Activated B cell treated with CpG ODN at 0.5 μM for 24 hours (primary cell): ENCODE measurements at regions not wholly inside any gene's neighbourhood (a gene's known extent, or its start where the extent isn't known, plus 50 kb on each side); places are given as distances from the start of the nearest gene placed in this dataset.
"Not testable (repeated sequence)": the region's sequence is repeated elsewhere in the genome, so short reads cannot be mapped to it uniquely, and the experiment has no call there.

Experiments used
- ATAC-seq: fragments of 200-7000 bp; cut with Tn5 transposase; one replicate; pipeline ENCODE4 v1.10.0; 2021; ENCODE audit warnings: low read depth, mild to moderate bottlenecking, moderate library complexity
- CTCF ChIA-PET: fragments of 350-600 bp; sonication (Branson Sonifier 250); formaldehyde crosslinking; loops from one replicate; lab custom pipeline; 2021; ENCODE audit warnings: antibody characterized with exemption; lab: Charles Lee
- POLR2A ChIA-PET: fragments of 350-600 bp; sonication (Branson Sonifier 250); formaldehyde crosslinking; loops from one replicate; lab custom pipeline; 2021; ENCODE audit warnings: antibody characterized with exemption; lab: Charles Lee
- DNase-seq: peaks from one replicate; pipeline ENCODE4 v3.0.0; 2022
- H3K27ac Mint-ChIP-seq: one replicate; pipeline ENCODE4 v1.8.0; 2020; ENCODE audit warnings: mixed read lengths
- H3K27me3 Mint-ChIP-seq: one replicate; pipeline ENCODE4 v1.8.0; 2021; ENCODE audit warnings: mixed read lengths
- H3K36me3 Mint-ChIP-seq: one replicate; pipeline ENCODE4 v1.8.0; 2021; ENCODE audit warnings: low read depth, mixed read lengths
- H3K4me1 Mint-ChIP-seq: one replicate; pipeline ENCODE4 v1.8.0; 2021; ENCODE audit warnings: mixed read lengths
- H3K4me3 Mint-ChIP-seq: one replicate; pipeline ENCODE4 v1.8.0; 2020; ENCODE audit warnings: mild to moderate bottlenecking, mixed read lengths
- H3K9me3 Mint-ChIP-seq: one replicate; pipeline ENCODE4 v1.8.0; 2020; ENCODE audit warnings: mixed read lengths
- intact Hi-C: fragments of 100-400 bp; cut with micrococcal nuclease; formaldehyde crosslinking; loops from one replicate; pipeline ENCODE4 v1.15.1; 2024
- TF ChIP-seq, protein P1 (sequence below): fragments of 200-600 bp; IDR thresholded peaks from one replicate; pipeline ENCODE4 v1.8.0; 2022; ENCODE audit warnings: antibody characterized with exemption, mild to moderate bottlenecking

DNA sequence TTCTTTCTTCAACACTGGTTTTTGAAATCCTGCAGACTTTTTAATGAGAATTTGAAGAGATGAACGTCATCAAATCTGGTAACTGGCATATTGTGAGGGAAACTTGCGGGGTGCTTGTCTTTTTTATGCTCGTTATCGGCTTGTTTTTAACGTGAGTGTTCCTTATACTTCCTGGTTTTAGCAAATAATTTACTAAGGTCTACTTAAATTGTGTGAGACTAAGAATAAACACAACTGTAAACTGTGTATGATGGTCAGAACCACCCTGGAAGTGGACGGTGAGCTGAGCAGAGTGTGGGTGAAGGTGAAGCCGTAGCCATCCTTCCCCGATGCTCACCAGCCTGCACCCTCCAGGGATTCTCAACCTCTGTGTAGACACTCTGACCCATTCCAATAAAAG is 82.3 kb upstream of the CDC42EP3 start:
- TF ChIP-seq, protein P1, sequence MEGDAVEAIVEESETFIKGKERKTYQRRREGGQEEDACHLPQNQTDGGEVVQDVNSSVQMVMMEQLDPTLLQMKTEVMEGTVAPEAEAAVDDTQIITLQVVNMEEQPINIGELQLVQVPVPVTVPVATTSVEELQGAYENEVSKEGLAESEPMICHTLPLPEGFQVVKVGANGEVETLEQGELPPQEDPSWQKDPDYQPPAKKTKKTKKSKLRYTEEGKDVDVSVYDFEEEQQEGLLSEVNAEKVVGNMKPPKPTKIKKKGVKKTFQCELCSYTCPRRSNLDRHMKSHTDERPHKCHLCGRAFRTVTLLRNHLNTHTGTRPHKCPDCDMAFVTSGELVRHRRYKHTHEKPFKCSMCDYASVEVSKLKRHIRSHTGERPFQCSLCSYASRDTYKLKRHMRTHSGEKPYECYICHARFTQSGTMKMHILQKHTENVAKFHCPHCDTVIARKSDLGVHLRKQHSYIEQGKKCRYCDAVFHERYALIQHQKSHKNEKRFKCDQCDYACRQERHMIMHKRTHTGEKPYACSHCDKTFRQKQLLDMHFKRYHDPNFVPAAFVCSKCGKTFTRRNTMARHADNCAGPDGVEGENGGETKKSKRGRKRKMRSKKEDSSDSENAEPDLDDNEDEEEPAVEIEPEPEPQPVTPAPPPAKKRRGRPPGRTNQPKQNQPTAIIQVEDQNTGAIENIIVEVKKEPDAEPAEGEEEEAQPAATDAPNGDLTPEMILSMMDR, result no peak
- DNase-seq (no peak), ATAC-seq (no peak)
- no peaks in the 10 kb centered on the region for H3K4me1 Mint-ChIP-seq
- peaks cover 2% of the 10 kb centered on the region for H3K9me3 Mint-ChIP-seq
- no peak overlapping the region for H3K4me3 Mint-ChIP-seq
- CTCF ChIA-PET, result no interaction called here
- POLR2A ChIA-PET, result no interaction called here
- H3K36me3 Mint-ChIP-seq, result no peaks in the 10 kb centered on the region
- no peaks in the 10 kb centered on the region for H3K27me3 Mint-ChIP-seq
- no peak overlapping the region for H3K27ac Mint-ChIP-seq
- intact Hi-C loops, result no loop called here

DNA sequence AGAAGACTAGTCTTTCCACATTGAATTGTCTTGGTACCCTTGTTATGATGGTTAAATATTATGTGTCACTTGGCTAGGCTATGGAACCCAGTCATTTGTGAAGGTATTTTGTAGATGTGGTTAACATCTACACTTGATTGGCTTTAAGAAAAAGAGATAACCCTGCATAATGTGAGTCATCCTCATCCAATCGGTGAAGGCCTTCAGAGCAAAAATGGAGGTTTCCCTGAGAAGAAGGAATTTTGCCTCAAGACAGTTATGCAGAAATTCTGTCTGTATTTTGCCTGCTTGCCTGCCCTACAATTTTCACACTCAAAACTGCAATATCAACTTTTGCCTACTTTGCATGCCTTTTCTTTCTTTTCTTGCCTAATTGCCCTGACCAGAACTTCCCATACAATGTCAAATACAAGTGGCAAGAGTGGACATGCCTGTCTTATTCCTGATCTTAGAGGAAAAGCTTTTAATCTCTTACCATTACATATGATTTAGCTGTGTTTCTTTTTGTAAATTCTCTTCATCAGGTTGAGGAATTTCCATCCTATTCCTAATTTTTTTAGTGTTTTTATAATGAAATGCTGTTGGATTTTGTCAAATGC is 84.6 kb upstream of the CDC42EP3 start:
- H3K4me1 Mint-ChIP-seq, H3K9me3 Mint-ChIP-seq, H3K36me3 Mint-ChIP-seq, DNase-seq, H3K27me3 Mint-ChIP-seq, intact Hi-C loops, ATAC-seq, H3K27ac Mint-ChIP-seq, CTCF ChIA-PET, POLR2A ChIA-PET, H3K4me3 Mint-ChIP-seq: not testable (repeated sequence)

DNA sequence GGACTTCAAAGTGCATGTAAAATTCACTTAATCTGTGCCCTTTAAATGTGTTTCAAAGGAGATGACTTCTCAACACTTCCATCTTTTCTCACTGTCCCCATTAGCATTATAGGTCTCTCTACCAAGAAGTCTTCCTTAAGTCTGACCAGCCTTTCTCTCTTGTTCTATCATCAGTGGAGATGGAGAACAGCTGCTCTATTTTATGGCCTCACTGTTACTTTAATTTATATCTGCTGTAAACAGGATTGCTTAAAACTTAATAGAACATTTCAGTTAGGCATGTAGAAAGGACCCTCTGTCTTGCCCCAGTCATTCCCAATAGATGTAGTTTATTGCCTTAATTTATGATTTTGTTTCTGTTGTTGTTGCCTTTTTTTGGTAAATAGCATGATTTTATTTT is 86.0 kb upstream of the CDC42EP3 start:
- H3K4me1 Mint-ChIP-seq, H3K27ac Mint-ChIP-seq, CTCF ChIA-PET, ATAC-seq, H3K4me3 Mint-ChIP-seq, H3K36me3 Mint-ChIP-seq, POLR2A ChIA-PET, H3K9me3 Mint-ChIP-seq, H3K27me3 Mint-ChIP-seq, DNase-seq, intact Hi-C loops: not testable (repeated sequence)

DNA sequence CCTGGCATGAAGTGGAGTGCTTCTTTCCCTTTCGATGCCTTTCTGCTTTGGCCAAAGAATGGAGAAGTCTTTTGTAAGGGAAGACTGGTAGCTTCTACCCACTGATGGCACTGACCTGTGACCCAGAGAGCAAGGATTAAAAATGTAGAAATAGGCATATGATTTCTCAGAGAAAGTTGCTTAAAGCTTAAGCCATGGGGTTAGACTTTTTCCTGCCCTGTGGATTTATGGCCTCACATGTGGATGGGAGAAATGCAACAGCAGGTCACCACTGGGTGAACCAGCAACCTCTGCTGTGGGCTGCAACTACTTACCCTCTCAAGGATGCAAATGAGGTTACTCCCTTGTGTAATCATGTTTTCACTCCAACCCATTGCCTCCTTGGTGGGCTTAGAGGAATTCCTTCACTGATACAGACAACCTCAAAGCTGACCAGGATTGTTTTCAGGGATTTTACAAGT is 86.7 kb upstream of the CDC42EP3 start:
- H3K4me3 Mint-ChIP-seq, H3K27ac Mint-ChIP-seq, ATAC-seq: not testable (repeated sequence)

DNA sequence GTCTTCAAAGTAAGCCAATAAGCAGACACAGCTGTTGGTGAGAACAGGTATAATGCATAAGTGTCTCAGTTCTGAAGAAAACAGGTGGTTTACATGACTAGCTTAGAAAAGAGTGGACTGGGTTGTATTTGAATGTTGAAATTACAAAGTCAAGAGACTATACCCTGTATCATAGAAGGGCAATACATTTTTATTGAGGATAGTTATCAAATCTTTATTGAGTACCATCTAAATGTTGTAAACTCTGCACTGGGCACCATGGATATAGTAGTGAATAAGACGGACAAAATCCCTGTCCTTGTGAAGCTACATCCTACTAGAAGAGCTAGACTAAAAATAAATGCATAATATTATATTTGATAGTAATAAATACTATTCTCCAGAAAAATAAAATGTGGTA is 88.5 kb upstream of the CDC42EP3 start:
- POLR2A ChIA-PET, H3K27ac Mint-ChIP-seq, H3K27me3 Mint-ChIP-seq, H3K9me3 Mint-ChIP-seq, intact Hi-C loops, DNase-seq, CTCF ChIA-PET, H3K4me3 Mint-ChIP-seq, H3K4me1 Mint-ChIP-seq, ATAC-seq, H3K36me3 Mint-ChIP-seq: not testable (repeated sequence)

More for the DNA sequence above, 86.7 kb upstream of the CDC42EP3 start:
- H3K36me3 Mint-ChIP-seq, DNase-seq, H3K27me3 Mint-ChIP-seq, CTCF ChIA-PET, H3K9me3 Mint-ChIP-seq, H3K4me1 Mint-ChIP-seq, POLR2A ChIA-PET, intact Hi-C loops: not testable (repeated sequence)

DNA sequence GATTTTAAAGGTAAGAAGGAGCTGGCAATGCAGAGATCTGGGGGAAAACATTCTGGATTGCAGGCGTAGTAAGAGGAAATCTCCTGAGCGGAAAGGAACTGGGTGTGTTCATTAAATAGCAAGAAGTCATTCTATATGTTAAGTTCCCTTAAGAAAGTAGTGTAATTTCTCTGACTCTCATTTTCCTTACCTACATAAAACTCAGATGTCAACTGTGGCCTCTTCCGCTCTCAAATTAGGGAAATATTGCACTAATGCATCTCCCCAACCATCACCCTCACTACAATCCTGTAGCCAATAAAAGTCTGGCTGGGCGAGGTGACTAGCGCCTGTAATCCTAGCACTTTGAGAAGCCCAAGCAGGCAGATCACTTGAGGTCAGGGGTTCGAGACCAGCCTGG is 89.0 kb upstream of the CDC42EP3 start:
- peaks cover 2% of the 10 kb centered on the region for H3K9me3 Mint-ChIP-seq
- no peak overlapping the region for H3K4me3 Mint-ChIP-seq
- DNase-seq (no peak), ATAC-seq (no peak)
- no peaks in the 10 kb centered on the region for H3K27me3 Mint-ChIP-seq
- intact Hi-C loops, result no loop called here
- H3K4me1 Mint-ChIP-seq, result no peaks in the 10 kb centered on the region
- H3K36me3 Mint-ChIP-seq, result no peaks in the 10 kb centered on the region
- POLR2A ChIA-PET, result no interaction called here
- H3K27ac Mint-ChIP-seq, result no peak overlapping the region
- TF ChIP-seq, protein P1, result no peak
- CTCF ChIA-PET, result no interaction called here

DNA sequence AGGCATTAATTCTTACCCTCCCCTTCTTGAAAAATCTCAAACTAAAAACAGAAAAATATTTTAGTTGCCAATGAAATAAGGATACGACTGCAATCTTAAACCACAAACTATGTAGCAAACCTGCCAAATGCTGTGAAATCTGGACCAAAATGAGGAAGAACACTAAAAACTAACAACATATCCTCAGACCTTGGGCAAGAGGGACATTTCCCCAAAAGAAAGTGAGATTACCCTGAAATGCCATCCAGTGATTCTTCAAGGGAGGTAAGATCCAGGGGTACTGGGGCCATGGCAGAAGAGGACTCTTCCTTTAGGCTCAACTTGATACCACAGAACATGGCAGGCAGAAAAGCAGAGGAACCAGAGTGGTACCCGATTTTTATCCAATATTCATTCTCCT is 90.8 kb upstream of the CDC42EP3 start:
- intact Hi-C loops, H3K4me1 Mint-ChIP-seq, H3K27me3 Mint-ChIP-seq, H3K9me3 Mint-ChIP-seq, H3K36me3 Mint-ChIP-seq, H3K27ac Mint-ChIP-seq, ATAC-seq, H3K4me3 Mint-ChIP-seq, CTCF ChIA-PET, DNase-seq, POLR2A ChIA-PET: not testable (repeated sequence)

DNA sequence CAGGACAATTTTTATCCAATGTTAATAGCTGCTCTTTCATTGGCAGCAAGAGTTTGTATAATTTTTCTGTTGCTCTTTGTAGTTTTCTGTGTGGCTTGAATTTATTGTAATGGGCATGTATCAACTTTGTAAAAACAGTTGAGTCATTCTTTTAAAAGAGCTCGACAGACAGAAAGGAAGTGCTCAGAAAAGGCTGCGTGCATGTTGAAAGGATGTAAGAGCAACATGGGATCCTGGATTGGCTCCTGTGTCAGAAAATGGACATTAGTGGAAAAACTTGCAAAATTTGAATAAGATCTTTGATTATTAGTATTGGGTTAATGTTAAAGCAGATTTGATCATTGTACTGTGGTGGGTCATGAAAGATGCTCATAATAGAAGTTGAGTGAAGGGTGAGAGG is 93.3 kb upstream of the CDC42EP3 start:
- Mint-ChIP-seq H3K36me3 (no peaks in the 10 kb centered on the region), H3K27me3 (peaks cover 5% of the 10 kb centered on the region), H3K27ac (no peak overlapping the region), H3K4me3 (no peak overlapping the region), H3K9me3 (peaks cover 4% of the 10 kb centered on the region), H3K4me1 (no peaks in the 10 kb centered on the region)
- TF ChIP-seq, protein P1, result no peak
- DNase-seq (no peak), ATAC-seq (no peak)
- ChIA-PET POLR2A (no interaction called here), CTCF (no interaction called here)
- intact Hi-C loops, result no loop called here
